ENCODE measurements at regions not wholly inside any gene's neighbourhood (a gene's known extent, or its start where the extent isn't known, plus 50 kb on each side); places are given as distances from the start of the nearest gene placed in this dataset.

DNA sequence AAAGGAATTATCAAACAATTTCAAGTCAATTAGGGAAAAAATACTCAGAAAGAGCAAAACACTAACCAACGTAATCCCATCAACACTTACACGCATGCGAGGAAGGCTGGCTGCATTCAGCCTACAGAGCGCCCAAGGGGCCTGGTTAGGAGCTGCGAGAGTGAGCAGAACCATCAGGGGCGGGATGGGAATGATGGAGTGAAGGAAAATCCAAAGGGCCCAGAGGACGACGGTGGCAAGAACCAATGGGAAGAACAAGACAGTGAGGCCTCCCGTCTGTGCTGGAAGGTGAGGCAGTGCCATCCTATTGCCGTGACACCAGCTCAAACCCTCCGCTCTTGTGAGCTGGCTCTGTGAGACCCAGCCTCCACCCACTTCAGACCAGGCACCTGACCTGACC is 253.0 kb downstream of the IRS2 start:
- Histone ChIP-seq H2AK5ac (ENCODE audit: low read depth, low read length) (no peak overlapping the region), H2AFZ (replicated peaks; ENCODE audit: low read length, poor library complexity) (peak overlapping the region; percentile 36), H2AK9ac (replicated peaks; ENCODE audit: low read depth, low read length, poor library complexity) (no peak overlapping the region), H3K4ac (ENCODE audit: low read depth, low read length) (no peak overlapping the region), H4K20me1 (ENCODE audit: insufficient read depth, low read length) (no peaks in the 10 kb centered on the region), H2BK15ac (ENCODE audit: low read depth, low read length) (no peak overlapping the region), H3K9me1 (ENCODE audit: insufficient read depth, low read length) (0 out of 2 replicates have a peak, but pooled peaks cover 3% of the 10 kb centered on the region), H3K9me3 (ENCODE audit: control insufficient read depth, insufficient read depth, low read length) (no peaks in the 10 kb centered on the region), H3K4me2 (ENCODE audit: low read depth, low read length) (no peak overlapping the region), H3K4me3 (ENCODE audit: insufficient read depth, low read depth, low read length) (no peak overlapping the region), H3K27ac (ENCODE audit: insufficient read depth, low read length) (no peak overlapping the region), H3K36me3 (ENCODE audit: control insufficient read depth, insufficient read depth, low read length) (no peaks in the 10 kb centered on the region), H3K4me1 (ENCODE audit: control insufficient read depth, insufficient read depth, low read length) (no peaks in the 10 kb centered on the region), H3K14ac (replicated peaks; ENCODE audit: low read depth, low read length) (no peak overlapping the region), H3K56ac (ENCODE audit: extremely low read depth, insufficient read depth, low read length) (no peak overlapping the region), H4K5ac (ENCODE audit: low read depth, low read length) (no peak overlapping the region), H4K91ac (ENCODE audit: insufficient read depth, low read depth, low read length) (no peak overlapping the region), H3K27me3 (ENCODE audit: control insufficient read depth, insufficient read depth, low read length) (peaks cover 19% of the 10 kb centered on the region), H2BK120ac (ENCODE audit: low read depth, low read length) (no peak overlapping the region), H3K79me1 (ENCODE audit: low read depth in 1 of 2, low read length in 2 of 2) (no peaks in the 10 kb centered on the region), H4K8ac (ENCODE audit: low read depth in 2 of 2, low read length in 2 of 2) (no peak overlapping the region), H2BK5ac (ENCODE audit: low read depth, low read length, poor library complexity, severe bottlenecking) (no peak overlapping the region), H3K9ac (ENCODE audit: low read depth, low read length) (no peak overlapping the region), H3K23ac (ENCODE audit: low read depth, low read length) (no peak overlapping the region), H3K18ac (ENCODE audit: low read depth, low read length) (no peak overlapping the region), H2BK20ac (ENCODE audit: low read depth, low read length) (no peak overlapping the region)
- CTCF ChIA-PET = no interaction called here
- TF ChIP-seq MXI1 (IDR thresholded peaks at IDR 0.05; ENCODE audit: borderline replicate concordance, low read depth, low read length) = no peak
- no peak for TF ChIP-seq POLR2A (IDR thresholded peaks at IDR 0.05; ENCODE audit: low read depth, low read length)
- no peak for TF ChIP-seq MAFK (IDR thresholded peaks at IDR 0.05; ENCODE audit: low read depth, low read length)
- TF ChIP-seq MAZ (IDR thresholded peaks at IDR 0.05; ENCODE audit: borderline replicate concordance, low read depth, low read length) = no peak
- 84% methylated on average over 7 of the region's 11 CpGs; no CpG with 5 or more reads in 1 of the 2 experiments for WGBS, 2 experiments (ENCODE audit: extremely low coverage in 2 of 2, insufficient read length in 1 of 2)
- ATAC-seq (ENCODE audit: low read depth) (no peak), DNase-seq (no peak)
- POLR2A ChIA-PET (ENCODE audit: unreplicated experiment) = no interaction called here
- BruUV-seq (replicated peaks) = no TSS peak
- dilution Hi-C loops (cut with HindIII; ENCODE audit: low sequenced_read_pairs, unreplicated experiment) = no loop called here
- in situ Hi-C loops (cut with MboI; ENCODE audit: low sequenced_read_pairs) = no loop called here
- intact Hi-C loops (cut with micrococcal nuclease) = no loop called here

Data from IMR-90 (cell line).